Fibroblast of lung (primary cell): ENCODE measurements at regions not wholly inside any gene's neighbourhood (a gene's known extent, or its start where the extent isn't known, plus 50 kb on each side); places are given as distances from the start of the nearest gene placed in this dataset.

Experiments
- DNase-seq, 2 donors: peaks; one replicate each; pipeline versions ENCODE4 v3.0.0 to v3.0.0-alpha.2; 2010; ENCODE audit warnings: low read depth in 2 of 2
- H2AFZ ChIP-seq: 2 replicates; pipeline ENCODE4 v1.5.1; 2012; ENCODE audit warnings: low read length, control low read depth, inconsistent platforms
- H3K27ac ChIP-seq: 2 replicates; pipeline ENCODE4 v1.5.1; 2011; ENCODE audit warnings: low read length, control low read depth; ENCODE audit not compliant: insufficient read depth
- H3K27me3 ChIP-seq: 2 replicates; pipeline ENCODE4 v1.5.1; 2011; ENCODE audit warnings: mild to moderate bottlenecking, low read length; ENCODE audit not compliant: control insufficient read depth, insufficient read depth
- H3K36me3 ChIP-seq: 2 replicates; pipeline ENCODE4 v1.5.1; 2011; ENCODE audit warnings: low read length; ENCODE audit not compliant: control insufficient read depth, insufficient read depth
- H3K4me1 ChIP-seq: 2 replicates; pipeline ENCODE4 v1.5.1; 2011; ENCODE audit warnings: low read length; ENCODE audit not compliant: control insufficient read depth, insufficient read depth; ENCODE audit errors: extremely low read depth
- H3K4me2 ChIP-seq: 2 replicates; pipeline ENCODE4 v1.5.1; 2011; ENCODE audit warnings: low read length, control low read depth; ENCODE audit not compliant: insufficient read depth; ENCODE audit errors: extremely low read depth
- H3K4me3 ChIP-seq, 4 experiments: fragments of 200-600 bp in 1 of 4; sonication (generic) in 1 of 4; replicated peaks in 1 of 4; 2 replicates each; pipeline ENCODE4 v1.5.1; 2011 to 2016; ENCODE audit warnings: low read length in 4 of 4, low read depth in 3 of 4, mild to moderate bottlenecking in 3 of 4, control low read depth in 2 of 4, inconsistent platforms in 1 of 4, mixed read lengths in 1 of 4; ENCODE audit not compliant: insufficient read depth in 1 of 4; ENCODE audit errors: control extremely low read depth in 1 of 4
- H3K79me2 ChIP-seq: 2 replicates; pipeline ENCODE4 v1.5.1; 2012; ENCODE audit warnings: mild to moderate bottlenecking, low read length, inconsistent platforms; ENCODE audit not compliant: control insufficient read depth, insufficient read depth
- H3K9ac ChIP-seq: 2 replicates; pipeline ENCODE4 v1.5.1; 2011; ENCODE audit warnings: mild to moderate bottlenecking, low read length, control low read depth; ENCODE audit not compliant: insufficient read depth
- H3K9me3 ChIP-seq: 2 replicates; pipeline ENCODE4 v1.5.1; 2012; ENCODE audit warnings: low read depth, low read length; ENCODE audit not compliant: control insufficient read depth, insufficient read depth
- H4K20me1 ChIP-seq: 2 replicates; pipeline ENCODE4 v1.5.1; 2011; ENCODE audit warnings: low read length; ENCODE audit not compliant: control insufficient read depth, insufficient read depth; ENCODE audit errors: extremely low read depth
- EZH2 ChIP-seq: IDR thresholded peaks from 2 replicates; pipeline ENCODE4 v1.5.1; 2012; ENCODE audit warnings: low read length, control low read depth, mild to moderate bottlenecking; ENCODE audit errors: missing control alignments
- TF ChIP-seq, protein P1 (sequence below), 2 donors: IDR thresholded peaks in 1 of 2; conservative IDR thresholded peaks in 1 of 2; 1 replicate in 1 of 2; 2 replicates in 1 of 2; pipeline ENCODE4 v1.5.1; 2011 to 2012; ENCODE audit warnings: low read length in 2 of 2, control low read depth in 1 of 2, inconsistent platforms in 1 of 2, low read depth in 1 of 2, mild to moderate bottlenecking in 1 of 2

DNA sequence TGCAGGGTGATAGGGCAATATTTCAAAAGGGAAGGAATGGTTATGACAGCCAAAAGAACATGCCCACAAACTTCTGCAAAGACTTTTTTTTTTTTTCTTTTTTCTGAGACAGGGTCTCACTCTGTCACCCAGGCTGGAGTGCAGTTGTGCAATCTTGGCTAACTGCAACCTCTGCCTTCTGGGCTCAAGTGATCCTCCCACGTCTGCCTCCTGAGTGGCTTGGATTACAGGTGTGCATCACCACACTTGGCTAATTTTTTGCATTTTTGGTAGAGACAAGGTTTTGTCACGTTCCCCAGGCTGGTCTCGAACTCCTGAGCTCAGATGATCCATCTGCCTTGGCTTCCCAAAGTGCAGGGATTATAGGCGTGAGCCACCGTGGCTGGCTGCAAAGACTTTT is 117.6 kb upstream of the ADGRF1 start:
- no peaks in the 10 kb centered on the region for H3K27me3 ChIP-seq
- no peaks in the 10 kb centered on the region for H4K20me1 ChIP-seq
- no peaks in the 10 kb centered on the region for H3K36me3 ChIP-seq
- H3K27ac ChIP-seq = no peak overlapping the region
- no peaks in the 10 kb centered on the region for H3K9me3 ChIP-seq
- H2AFZ ChIP-seq = no peak overlapping the region
- no peaks in the 10 kb centered on the region for H3K79me2 ChIP-seq
- no peak for DNase-seq
- no peak overlapping the region for H3K4me3 ChIP-seq
- H3K4me1 ChIP-seq = no peaks in the 10 kb centered on the region
- no peak overlapping the region for H3K9ac ChIP-seq
- H3K4me2 ChIP-seq = no peak overlapping the region
- no peak for TF ChIP-seq EZH2
- TF ChIP-seq, protein P1, sequence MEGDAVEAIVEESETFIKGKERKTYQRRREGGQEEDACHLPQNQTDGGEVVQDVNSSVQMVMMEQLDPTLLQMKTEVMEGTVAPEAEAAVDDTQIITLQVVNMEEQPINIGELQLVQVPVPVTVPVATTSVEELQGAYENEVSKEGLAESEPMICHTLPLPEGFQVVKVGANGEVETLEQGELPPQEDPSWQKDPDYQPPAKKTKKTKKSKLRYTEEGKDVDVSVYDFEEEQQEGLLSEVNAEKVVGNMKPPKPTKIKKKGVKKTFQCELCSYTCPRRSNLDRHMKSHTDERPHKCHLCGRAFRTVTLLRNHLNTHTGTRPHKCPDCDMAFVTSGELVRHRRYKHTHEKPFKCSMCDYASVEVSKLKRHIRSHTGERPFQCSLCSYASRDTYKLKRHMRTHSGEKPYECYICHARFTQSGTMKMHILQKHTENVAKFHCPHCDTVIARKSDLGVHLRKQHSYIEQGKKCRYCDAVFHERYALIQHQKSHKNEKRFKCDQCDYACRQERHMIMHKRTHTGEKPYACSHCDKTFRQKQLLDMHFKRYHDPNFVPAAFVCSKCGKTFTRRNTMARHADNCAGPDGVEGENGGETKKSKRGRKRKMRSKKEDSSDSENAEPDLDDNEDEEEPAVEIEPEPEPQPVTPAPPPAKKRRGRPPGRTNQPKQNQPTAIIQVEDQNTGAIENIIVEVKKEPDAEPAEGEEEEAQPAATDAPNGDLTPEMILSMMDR (conservative IDR thresholded peaks at IDR 0.05 in 1 of 2, IDR thresholded peaks at IDR 0.05 in 1 of 2; ENCODE audit: low read depth in 1 of 2, low read length in 2 of 2) = no peak

DNA sequence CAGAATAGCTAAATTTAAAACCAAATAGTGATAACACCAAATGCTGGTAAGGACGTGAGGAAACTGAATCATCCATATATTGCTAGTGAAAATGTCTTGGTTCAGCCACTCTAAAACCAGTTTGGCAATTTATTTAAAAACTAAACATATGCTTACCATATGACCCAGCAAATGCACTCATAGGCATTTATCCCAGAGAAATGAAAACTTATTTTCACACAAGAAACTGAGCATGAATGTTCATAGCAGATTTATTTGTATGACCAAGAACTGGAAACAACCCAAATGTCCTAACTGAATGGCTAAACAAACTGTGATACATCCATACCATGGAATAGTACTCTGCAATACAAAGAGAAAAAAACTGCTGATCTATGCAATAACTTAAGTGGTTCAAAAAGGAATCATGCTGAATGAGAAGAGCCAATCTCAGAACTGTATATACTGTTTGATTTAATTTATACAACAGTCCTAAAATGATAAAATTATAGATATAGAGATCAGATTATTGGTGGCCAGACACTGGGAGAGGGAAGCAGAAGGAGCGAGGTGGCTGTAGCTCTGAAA is 115.6 kb upstream of the ADGRF1 start:
- H3K79me2 ChIP-seq = no peaks in the 10 kb centered on the region
- no peak overlapping the region for H2AFZ ChIP-seq
- no peak overlapping the region for H3K4me3 ChIP-seq
- no peaks in the 10 kb centered on the region for H4K20me1 ChIP-seq
- DNase-seq = peak in 1 of 2 donors; percentile 81
- no peaks in the 10 kb centered on the region for H3K4me1 ChIP-seq
- no peaks in the 10 kb centered on the region for H3K36me3 ChIP-seq
- H3K27me3 ChIP-seq = no peaks in the 10 kb centered on the region
- H3K27ac ChIP-seq = no peak overlapping the region
- H3K9me3 ChIP-seq = no peaks in the 10 kb centered on the region
- no peak for TF ChIP-seq EZH2
- TF ChIP-seq, protein P1 (conservative IDR thresholded peaks at IDR 0.05 in 1 of 2, IDR thresholded peaks at IDR 0.05 in 1 of 2; ENCODE audit: low read depth in 1 of 2, low read length in 2 of 2) = no peak
- no peak overlapping the region for H3K9ac ChIP-seq
- no peak overlapping the region for H3K4me2 ChIP-seq

DNA sequence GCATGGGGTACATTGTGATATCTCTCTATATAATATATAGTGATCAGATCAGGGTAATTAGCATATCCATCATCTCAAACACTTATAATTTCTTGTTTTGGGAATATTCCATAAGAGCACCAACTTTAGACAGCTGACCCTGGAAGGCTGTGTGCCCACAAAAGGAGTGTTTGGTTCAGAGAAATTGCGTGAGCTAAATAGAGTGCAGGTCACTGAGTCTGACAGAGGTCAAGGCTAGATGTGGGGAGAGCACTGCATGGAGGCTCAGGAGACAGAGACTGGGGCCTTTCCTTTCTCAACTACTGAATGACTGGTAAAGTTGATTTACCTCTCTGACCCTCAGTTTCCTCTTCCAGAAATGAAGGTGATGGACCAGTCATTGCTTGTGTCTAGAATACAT is 114.9 kb upstream of the ADGRF1 start:
- Histone ChIP-seq H3K4me3 (no peak overlapping the region), H3K27ac (no peak overlapping the region), H4K20me1 (no peaks in the 10 kb centered on the region), H3K36me3 (no peaks in the 10 kb centered on the region), H2AFZ (no peak overlapping the region), H3K27me3 (no peaks in the 10 kb centered on the region), H3K9me3 (no peaks in the 10 kb centered on the region), H3K79me2 (no peaks in the 10 kb centered on the region), H3K4me2 (no peak overlapping the region), H3K4me1 (no peaks in the 10 kb centered on the region), H3K9ac (no peak overlapping the region)
- no peak for DNase-seq
- TF ChIP-seq, protein P1 (conservative IDR thresholded peaks at IDR 0.05 in 1 of 2, IDR thresholded peaks at IDR 0.05 in 1 of 2; ENCODE audit: low read depth in 1 of 2, low read length in 2 of 2) = no peak
- no peak for TF ChIP-seq EZH2
